ENCODE measurements at regions not wholly inside any gene's neighbourhood (a gene's known extent, or its start where the extent isn't known, plus 50 kb on each side); places are given as distances from the start of the nearest gene placed in this dataset.
A peak's percentile ranks its signal among the peaks of the same experiment; 100 is the strongest.

- peak; percentile 2 for DNase-seq
Measured at GRCh38 chr5:13331585-13331984, 612.9 kb downstream of the DNAH5 start.

- no peak for DNase-seq
Measured at GRCh38 chr5:13328316-13328715, 616.2 kb downstream of the DNAH5 start.

DNA sequence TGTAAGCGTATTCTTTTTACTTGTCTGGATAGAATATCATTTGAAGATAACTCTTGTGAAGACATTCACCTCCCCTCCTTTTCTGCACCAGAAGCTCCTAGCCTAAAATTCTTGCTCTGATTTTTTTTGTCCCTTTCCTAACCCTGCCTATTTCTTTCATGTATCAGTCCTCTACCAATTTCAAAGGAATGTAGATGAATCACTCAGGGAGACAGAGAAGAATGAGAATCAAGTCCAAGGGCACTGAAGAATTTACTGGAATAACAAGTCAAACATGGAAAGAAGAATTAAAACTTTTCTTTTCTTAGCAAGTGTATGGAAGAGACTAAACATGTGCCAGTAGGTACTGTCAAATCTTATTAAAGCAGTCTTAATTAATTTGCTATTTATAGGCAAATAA is 618.7 kb downstream of the DNAH5 start:
- no peak for DNase-seq

DNA sequence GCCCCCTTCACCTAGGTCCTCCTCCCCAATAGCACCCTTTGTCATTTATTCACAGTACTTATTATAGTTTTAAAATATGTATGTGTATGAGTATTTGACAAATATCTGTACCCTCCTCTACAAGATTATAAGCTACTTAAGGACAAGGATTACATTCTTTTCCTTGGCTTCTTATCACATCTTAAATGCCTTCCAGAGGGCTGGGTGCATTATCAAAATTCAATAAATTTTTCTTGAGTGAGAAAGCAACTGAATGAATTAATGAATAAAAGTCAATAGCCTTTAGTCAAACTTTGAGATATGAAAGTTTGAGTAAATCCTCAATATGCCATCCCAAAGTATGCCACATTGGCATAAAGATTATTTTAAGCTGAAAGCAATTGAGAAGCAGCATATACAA is 621.7 kb downstream of the DNAH5 start:
- no peak for DNase-seq

- no peak for DNase-seq
Measured at GRCh38 chr5:13317654-13318053, 626.8 kb downstream of the DNAH5 start.

- DNase-seq = no peak
Measured at GRCh38 chr5:13316176-13316575, 628.3 kb downstream of the DNAH5 start.

DNA sequence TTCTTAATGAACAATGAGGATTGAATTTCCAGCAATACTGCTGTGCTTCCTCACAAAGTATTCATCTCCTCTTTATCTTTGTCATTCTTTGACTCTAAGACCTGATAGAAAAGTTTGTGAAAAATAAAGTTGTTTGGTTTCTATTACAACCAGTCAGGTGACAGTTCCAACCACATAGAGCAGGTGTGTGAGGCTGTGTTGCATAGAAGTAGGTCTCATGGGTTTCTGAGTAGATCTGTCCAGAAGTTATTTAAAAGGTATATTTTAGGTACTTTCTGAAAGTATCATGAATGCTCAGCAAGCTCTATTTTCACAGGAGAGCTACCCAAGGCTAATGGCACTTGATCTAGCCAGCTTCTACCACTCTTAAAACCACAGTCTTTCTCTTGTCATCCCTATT is 637.0 kb downstream of the DNAH5 start:
- no peak for DNase-seq

DNA sequence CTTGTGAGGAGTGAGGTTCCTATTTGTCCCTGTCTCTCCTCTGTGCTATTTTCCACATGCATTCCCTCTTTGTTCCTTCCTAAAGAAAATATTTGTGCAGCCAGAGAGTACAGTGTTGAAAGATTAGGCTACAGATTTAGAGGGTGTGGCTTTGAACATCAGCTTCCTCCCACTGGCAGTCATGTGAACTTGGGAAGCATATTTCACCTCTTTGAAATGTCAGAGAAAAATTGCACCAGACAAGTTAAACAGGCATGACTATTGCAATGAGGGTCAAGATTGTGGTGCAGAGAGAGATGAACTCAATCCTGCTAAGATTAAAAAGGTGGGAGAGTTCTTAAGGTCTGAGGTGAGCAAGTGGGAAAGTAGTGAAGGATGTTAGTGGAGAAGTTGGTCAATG is 641.0 kb downstream of the DNAH5 start:
- DNase-seq = no peak

DNA sequence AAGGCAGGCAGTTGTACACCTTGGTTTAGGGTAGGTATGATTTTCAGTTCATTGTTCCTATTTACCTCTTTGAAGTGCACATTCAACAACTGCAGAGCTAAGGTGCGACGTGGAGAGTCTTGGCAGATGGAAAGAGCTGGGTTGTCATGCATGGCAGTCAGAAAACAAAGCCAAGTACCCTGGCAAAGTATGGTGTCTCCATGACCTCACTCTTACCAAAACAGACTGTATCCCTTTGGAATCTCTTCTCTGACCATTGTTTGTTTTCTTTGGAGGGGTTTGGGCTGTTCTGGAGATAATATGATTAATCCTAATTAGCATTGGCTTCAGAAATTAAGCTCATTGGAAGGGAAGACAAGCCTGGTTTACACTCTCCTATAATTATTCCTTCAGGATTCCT is 665.7 kb downstream of the DNAH5 start:
- DNase-seq = no peak

DNA sequence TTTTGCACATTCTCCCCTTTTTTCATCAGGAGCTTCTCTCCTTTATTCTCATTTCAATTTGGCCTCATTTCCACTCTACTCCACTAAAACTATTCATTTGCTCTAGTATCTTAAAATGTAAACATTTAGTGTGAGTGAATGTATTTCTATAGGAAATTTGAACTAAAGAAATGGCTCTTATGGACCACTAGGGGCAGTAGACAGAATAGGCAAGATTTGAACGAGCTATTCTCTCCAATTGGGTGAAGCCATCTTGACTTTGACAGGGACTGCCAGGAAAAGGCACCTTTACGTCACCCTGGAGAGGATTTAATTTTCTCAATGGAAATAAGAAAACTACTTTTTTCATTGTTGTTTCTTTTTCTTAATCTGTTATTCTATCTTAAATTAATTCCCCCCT is 666.3 kb downstream of the DNAH5 start:
- DNase-seq = no peak

DNA sequence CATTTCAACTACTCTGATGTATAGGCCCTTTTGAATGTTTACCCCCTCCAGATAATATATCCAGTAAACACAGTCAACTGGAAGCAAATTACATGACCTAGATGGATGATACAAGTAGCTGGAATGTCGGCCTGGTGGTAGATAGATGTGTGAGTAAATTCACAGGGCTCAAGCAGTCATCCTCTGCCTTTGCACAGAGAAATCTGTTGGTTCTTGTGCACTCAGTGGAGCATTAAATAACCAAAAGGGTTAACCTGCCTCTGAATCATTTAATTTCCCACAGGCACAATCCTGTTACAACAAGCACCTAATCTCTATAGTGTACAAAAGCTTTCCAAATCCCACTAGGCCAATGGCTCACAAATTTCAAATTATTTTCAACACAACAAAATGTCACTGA is 668.3 kb downstream of the DNAH5 start:
- DNase-seq = no peak

DNA sequence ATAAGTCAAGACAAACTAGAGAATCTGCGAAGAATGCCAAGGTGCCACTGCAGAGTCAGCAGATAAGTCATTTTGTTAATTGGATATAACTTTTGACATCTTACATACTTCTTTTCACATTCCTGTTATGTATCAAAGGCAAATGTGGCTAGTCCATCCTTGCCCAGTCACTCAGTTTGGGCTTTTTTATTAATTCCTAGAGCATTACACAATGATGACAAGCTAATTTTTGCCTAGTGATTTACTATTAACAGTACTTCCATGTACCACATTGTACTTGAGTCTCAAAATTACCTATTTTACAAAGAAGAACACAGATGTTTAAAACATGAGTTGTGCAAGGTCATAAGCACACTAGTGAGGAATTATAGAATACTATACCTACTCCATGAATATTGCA is 680.8 kb downstream of the DNAH5 start:
- DNase-seq = no peak

DNA sequence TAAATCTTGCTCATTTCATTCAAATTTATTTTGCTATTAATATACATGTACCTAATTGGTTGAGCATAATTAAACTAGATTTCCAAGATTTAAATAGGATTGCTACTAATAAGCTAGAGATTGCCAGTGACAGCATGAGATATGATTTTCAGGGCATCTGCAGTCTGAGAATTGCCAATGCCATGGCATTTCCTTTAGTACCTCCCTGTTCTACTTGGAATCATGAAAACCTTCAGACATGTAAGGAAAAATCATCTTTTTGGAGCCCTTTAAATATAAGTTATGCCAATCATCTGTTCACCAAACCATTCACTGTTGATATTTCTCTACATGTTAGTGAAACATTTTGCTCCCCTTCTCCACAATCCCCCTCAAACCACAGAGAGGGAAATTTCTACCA is 691.4 kb downstream of the DNAH5 start:
- DNase-seq = no peak

- DNase-seq = no peak
Measured at GRCh38 chr5:13252699-13253098, 691.8 kb downstream of the DNAH5 start.

- no peak for DNase-seq
Measured at GRCh38 chr5:13251623-13252376, 692.7 kb downstream of the DNAH5 start.

GRCh38 chr5:13250464-13251291 is 693.8 kb downstream of the DNAH5 start:
- DNase-seq = no peak

DNA sequence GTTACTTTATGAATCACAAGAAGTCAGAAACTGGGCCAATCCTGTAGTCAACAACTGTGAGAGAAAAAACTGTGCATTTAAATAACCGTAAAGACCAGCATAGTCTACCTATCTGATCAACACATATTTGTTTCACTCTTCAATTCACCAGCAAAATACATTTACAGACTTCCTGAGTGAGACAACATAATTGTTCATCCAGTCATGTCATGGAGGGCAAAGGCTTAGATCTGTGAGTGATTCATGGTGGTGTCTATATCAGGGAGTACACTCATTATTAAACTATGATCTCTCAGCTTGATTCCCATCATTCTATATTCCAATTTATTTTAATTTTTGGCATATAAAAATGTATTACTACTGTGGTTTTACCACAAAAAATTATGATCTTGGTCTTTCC is 694.6 kb downstream of the DNAH5 start:
- DNase-seq = no peak

- DNase-seq = no peak
Measured at GRCh38 chr5:13248253-13248652, 696.2 kb downstream of the DNAH5 start.

- no peak for DNase-seq
Measured at GRCh38 chr5:13246053-13246452, 698.4 kb downstream of the DNAH5 start.

DNA sequence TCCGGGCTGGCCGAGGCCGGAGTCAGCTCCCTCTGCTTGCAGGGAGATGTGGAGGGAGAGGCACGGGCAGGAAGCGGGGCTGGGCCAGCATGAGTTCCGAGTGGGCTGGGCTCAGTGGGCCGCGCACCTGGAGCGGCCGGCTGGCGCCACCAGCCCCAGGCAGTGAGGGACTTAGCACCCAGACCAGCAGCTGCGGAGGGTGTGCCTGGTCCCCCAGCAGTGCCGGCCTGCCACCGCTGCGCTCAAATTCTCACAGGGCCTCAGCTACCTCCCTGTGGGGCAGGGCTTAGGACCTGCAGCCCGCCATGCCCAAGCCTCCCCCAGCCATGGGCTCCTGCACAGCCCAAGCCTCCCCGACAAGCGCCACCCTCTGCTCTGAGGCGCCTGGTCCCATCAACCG is 700.3 kb downstream of the DNAH5 start:
- peak; percentile 9 for DNase-seq

GRCh38 chr5:13227513-13227912 is 717.0 kb downstream of the DNAH5 start:
- no peak for DNase-seq

- no peak for DNase-seq
Measured at GRCh38 chr5:13218518-13218917, 726.0 kb downstream of the DNAH5 start.

DNA sequence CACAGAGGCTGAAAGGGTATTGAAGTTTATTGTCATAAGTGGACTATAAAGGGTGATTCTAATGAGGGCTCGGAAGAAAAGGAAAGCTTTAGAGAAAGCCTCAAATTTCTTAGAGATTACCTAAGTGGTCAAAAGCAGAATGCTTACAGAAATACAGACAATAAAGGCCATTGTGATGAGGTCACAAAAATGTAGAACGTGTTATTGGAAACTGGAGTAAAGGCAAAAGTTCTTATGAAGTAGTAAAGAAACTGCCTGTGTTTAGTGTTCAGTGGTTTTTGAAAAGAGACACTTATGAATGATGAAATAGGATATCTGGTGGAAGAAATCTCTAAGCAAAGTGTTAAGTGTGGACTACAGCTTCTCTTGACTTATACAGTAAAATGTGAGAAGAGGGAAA is 726.9 kb downstream of the DNAH5 start:
- no peak for DNase-seq

DNA sequence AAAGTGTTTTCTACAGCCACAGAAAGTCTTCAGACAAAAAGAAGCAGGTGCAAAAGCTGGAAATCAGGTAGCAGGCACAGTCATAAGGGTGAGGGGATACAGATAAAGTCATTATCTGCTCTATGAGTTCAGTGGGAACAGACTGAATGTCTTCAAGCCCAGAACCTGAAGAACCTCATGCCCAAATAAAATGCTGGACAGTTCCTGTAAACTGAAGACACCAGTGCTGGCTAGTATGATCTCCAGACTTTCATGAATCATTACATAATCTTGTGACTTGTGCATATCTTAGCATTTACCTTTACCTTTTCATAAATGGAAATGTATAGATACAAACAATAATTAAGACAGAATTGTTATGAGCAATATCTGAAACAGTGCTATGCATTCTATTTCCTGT is 728.7 kb downstream of the DNAH5 start:
- no peak for DNase-seq

Measured in activated gamma-delta T cell (primary cell).